ENCODE measurements at regions not wholly inside any gene's neighbourhood (a gene's known extent, or its start where the extent isn't known, plus 50 kb on each side); places are given as distances from the start of the nearest gene placed in this dataset.
"Not testable (repeated sequence)": the region's sequence is repeated elsewhere in the genome, so short reads cannot be mapped to it uniquely, and the experiment has no call there.

DNA sequence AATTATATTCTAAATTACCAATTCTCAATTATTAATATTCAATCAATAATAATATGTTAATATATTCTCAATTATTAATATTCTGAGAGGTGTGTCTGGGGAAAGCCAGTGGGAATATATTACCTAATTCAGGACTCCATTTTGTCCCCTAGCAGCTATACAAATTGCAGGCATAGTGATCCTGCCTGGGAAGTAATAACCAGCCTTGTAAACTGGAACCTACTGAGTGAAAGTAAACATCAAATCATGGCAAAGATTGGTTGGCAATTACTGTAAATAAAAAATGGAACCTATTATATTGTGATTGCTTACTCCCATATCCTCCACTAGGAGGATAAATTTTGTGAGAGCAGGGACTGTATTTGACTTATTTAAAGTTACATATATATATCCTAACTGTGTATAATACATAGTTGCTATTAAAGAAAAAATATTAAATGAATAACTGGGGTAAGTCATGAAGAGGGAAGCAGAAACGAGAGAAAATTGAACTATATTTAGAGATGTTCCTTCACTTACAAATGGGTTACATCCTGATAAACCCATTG lies 150.5 kb upstream of the ELL2 start:
- H3K27ac Mint-ChIP-seq, result no peak overlapping the region
- H3K9me3 Mint-ChIP-seq, result no peaks in the 10 kb centered on the region
- H3K36me3 Mint-ChIP-seq (ENCODE audit: low read depth), result no peaks in the 10 kb centered on the region
- no peak overlapping the region for H3K4me3 Mint-ChIP-seq
- H3K4me1 Mint-ChIP-seq (ENCODE audit: low read depth), result peaks cover 23% of the 10 kb centered on the region
- H3K27me3 Mint-ChIP-seq (ENCODE audit: low read depth), result no peaks in the 10 kb centered on the region

DNA sequence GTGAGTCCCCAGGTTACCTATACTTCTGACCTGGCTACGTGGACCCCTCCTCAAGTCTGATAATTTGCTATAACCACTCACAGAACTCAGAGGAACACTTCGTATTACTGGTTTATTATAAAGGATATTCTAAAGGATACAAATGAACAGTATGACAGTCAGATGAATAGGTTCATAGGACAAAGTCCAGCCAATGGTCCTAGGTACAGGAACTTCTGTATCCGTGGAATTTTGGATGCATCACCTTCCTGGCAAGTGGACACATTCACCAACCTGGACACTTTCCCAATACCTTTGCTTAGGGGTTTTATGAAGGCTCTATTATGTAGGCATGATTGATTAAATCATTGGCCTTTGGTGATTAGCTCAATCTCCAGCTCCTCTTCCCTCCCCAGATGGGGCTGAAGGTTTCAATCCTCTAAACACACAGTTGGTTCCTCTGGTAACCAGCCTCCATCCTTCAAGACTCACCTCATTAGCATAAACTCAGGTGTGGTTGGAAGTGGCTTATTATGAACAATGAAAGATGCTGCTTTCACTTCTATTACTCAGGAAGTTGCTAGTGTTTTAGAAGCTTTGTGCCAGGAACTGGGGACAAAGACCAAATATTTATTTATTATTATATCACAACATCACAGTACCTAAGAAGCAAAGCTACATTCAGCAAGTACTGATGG lies 149.6 kb upstream of the ELL2 start:
- Mint-ChIP-seq H3K27ac (peak overlapping the region; percentile 18), H3K36me3 (ENCODE audit: low read depth) (no peaks in the 10 kb centered on the region), H3K9me3 (no peaks in the 10 kb centered on the region), H3K27me3 (ENCODE audit: low read depth) (no peaks in the 10 kb centered on the region), H3K4me1 (ENCODE audit: low read depth) (peaks cover 23% of the 10 kb centered on the region), H3K4me3 (no peak overlapping the region)

DNA sequence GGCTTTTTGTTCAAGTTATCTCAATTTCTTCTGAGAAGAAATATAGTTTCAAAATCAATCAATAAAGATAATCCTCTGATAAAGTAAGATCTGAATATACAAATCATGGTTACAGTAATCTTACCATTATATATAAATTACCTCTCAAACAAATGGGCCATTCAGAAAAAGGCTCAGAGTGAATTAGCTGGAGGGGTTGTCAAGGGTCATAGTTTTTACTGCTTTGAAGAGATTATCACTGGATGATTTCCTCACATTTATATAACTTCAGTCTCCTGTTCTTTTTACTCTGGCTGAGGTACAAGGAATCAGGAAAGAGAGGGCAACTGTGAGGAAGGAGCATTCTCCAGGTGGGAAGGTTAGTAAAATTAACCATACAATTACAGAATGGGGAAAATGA lies 148.6 kb upstream of the ELL2 start:
- Mint-ChIP-seq H3K9me3 (peaks cover 5% of the 10 kb centered on the region), H3K27ac (no peak overlapping the region), H3K36me3 (ENCODE audit: low read depth) (no peaks in the 10 kb centered on the region), H3K4me3 (no peak overlapping the region), H3K4me1 (ENCODE audit: low read depth) (peaks cover 17% of the 10 kb centered on the region), H3K27me3 (ENCODE audit: low read depth) (no peaks in the 10 kb centered on the region)

DNA sequence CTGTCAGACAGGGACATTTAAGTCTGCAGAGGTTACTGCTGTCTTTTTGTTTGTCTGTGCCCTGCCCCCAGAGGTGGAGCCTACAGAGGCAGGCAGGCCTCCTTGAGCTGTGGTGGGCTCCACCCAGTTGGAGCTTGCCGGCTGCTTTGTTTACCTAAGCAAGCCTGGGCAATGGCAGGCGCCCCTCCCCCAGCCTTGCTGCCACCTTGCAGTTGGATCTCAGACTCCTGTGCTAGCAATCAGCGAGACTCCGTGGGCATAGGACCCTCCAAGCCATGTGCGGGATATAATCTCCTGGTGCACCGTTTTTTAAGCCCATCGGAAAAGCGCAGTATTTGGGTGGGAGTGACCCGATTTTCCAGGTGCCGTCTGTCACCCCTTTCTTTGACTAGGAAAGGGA lies 147.0 kb upstream of the ELL2 start:
- not testable (repeated sequence) for H3K4me1 Mint-ChIP-seq (ENCODE audit: low read depth); H3K27ac Mint-ChIP-seq; H3K36me3 Mint-ChIP-seq (ENCODE audit: low read depth); H3K9me3 Mint-ChIP-seq; H3K27me3 Mint-ChIP-seq (ENCODE audit: low read depth); H3K4me3 Mint-ChIP-seq

DNA sequence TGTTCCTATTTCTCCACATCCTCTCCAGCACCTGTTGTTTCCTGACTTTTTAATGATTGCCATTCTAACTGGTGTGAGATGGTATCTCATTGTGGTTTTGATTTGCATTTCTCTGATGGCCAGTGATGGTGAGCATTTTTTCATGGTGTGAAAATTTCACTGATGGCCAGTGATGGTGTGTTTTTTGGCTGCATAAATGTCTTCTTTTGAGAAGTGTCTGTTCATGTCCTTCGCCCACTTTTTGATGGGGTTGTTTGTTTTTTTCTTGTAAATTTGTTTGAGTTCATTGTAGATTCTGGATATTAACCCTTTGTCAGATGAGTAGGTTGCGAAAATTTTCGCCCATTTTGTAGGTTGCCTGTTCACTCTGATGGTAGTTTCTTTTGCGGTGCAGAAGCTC lies 142.2 kb upstream of the ELL2 start:
- H3K27ac Mint-ChIP-seq; H3K9me3 Mint-ChIP-seq; H3K4me3 Mint-ChIP-seq; H3K36me3 Mint-ChIP-seq (ENCODE audit: low read depth); H3K4me1 Mint-ChIP-seq (ENCODE audit: low read depth); H3K27me3 Mint-ChIP-seq (ENCODE audit: low read depth): not testable (repeated sequence)

DNA sequence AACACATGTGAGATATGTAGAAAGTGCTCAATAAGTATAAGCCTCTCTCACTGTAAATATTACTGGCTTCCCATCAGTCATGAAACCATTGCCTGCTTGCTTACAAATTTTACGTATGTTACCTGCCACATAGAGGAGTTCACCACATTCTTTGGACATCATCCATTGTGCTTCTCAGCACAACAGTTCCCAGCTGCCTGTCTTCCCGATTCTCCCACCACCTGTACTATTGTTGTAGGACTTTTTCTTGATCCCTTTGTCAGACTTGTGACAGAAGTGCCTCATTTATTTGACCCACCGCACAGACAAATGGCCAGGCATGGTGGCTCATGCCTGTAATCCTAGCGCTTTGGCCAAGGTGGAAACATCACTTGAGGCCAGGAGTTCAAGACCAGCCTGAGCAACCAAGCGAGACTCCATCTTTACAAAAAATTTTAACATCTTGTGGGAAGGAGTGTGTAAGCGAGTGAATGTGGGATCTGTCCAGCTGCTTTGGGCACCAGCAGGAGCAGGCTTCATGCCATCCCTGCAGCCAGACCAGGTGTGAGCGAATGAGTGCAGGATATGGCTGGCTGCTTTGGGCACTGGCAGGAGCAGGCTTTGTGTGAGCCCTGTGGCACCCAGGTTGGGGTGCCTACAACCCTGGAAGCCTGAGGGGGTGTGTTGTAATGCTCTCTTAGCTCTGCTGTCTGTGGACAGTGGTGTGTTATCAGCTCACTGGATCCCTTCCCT lies 139.9 kb upstream of the ELL2 start:
- Mint-ChIP-seq H3K4me3 (no peak overlapping the region), H3K27ac (no peak overlapping the region), H3K9me3 (peaks cover 5% of the 10 kb centered on the region), H3K27me3 (ENCODE audit: low read depth) (no peaks in the 10 kb centered on the region), H3K36me3 (ENCODE audit: low read depth) (no peaks in the 10 kb centered on the region), H3K4me1 (ENCODE audit: low read depth) (no peaks in the 10 kb centered on the region)

DNA sequence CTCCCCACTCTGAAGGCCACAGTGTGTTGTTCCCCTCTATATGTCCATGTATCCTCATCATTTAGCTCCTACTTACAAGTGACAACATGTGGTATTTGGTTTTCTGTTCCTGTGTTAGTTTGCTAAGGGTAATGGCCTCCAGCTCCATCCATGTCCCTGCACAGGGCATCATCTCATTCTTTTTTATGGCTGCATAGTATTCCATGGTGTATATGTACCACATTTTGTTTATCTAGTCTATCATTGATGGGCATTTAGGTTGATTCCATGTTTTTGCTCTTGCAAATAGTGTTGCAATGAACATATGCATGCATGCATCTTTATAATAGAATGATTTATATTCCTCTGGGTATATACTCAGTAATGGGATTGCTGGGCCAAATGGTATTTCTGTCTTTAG lies 135.8 kb upstream of the ELL2 start:
- H3K27me3 Mint-ChIP-seq (ENCODE audit: low read depth); H3K4me3 Mint-ChIP-seq; H3K27ac Mint-ChIP-seq; H3K4me1 Mint-ChIP-seq (ENCODE audit: low read depth); H3K9me3 Mint-ChIP-seq; H3K36me3 Mint-ChIP-seq (ENCODE audit: low read depth): not testable (repeated sequence)

DNA sequence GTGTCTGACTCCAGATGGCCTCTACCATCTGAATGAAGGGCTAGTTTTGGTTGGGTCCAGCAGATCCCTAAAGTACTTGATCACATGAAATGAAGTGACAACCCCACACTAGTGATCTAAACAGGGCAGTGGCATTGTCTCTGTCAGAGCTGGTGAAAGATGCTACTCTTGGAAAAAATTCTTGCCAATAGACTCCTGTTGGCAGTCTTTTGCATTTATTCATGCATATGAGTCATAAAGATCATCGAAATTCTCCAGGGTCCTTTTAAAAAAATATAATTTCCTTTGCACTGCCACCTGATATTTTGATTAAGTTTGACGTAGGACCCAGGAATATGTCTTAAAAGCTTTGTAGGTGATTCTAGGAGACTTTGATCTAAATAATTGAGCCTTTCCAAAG lies 135.1 kb upstream of the ELL2 start:
- Mint-ChIP-seq H3K4me1 (ENCODE audit: low read depth) (no peaks in the 10 kb centered on the region), H3K27ac (no peak overlapping the region), H3K9me3 (no peaks in the 10 kb centered on the region), H3K36me3 (ENCODE audit: low read depth) (no peaks in the 10 kb centered on the region), H3K27me3 (ENCODE audit: low read depth) (no peaks in the 10 kb centered on the region), H3K4me3 (no peak overlapping the region)

DNA sequence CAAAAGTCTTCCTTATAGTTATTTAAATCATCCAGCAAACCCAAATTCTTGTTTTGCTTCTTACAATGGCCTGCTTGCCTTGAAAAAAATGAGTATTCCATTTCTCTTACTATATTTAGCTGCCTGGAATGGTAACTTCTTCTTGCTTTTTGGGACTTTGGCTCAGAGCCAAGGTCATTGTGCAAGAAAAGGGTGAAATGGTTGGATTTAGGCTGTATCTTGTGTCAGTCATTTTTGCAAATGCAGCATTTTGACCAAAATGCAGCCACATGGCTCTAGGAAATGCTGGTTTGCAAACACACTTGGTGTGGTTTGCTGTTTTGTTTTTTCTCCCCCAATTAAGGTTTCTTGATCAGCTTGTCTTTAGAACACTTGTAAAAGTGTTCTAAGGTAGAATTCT lies 133.3 kb upstream of the ELL2 start:
- no peaks in the 10 kb centered on the region for H3K4me1 Mint-ChIP-seq (ENCODE audit: low read depth)
- no peak overlapping the region for H3K27ac Mint-ChIP-seq
- no peaks in the 10 kb centered on the region for H3K36me3 Mint-ChIP-seq (ENCODE audit: low read depth)
- H3K9me3 Mint-ChIP-seq, result no peaks in the 10 kb centered on the region
- no peak overlapping the region for H3K4me3 Mint-ChIP-seq
- H3K27me3 Mint-ChIP-seq (ENCODE audit: low read depth), result no peaks in the 10 kb centered on the region

DNA sequence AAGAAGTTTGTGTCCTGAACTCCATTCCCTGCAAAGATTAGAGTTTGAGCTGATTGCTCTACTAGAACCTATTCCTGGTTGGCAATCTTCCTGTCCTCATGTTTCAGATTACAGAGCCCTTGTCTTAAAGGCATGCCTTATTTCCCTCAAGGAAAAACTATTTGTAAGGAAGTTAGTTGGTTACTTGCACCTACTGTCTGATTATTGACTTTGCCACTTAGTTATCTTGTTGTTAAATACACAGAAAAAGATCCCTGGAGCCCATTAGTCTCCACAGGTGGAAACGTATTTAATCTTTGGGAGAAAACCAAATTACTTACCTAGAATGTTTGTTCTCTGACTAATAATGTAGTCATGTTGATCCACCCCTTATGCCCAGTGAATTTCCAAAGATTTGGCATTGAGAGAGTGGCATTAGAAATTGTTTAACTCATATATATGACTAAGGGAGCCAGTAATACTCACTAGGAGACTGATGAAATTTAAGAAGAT lies 132.3 kb upstream of the ELL2 start:
- Mint-ChIP-seq H3K9me3 (no peaks in the 10 kb centered on the region), H3K27me3 (ENCODE audit: low read depth) (no peaks in the 10 kb centered on the region), H3K4me3 (no peak overlapping the region), H3K36me3 (ENCODE audit: low read depth) (no peaks in the 10 kb centered on the region), H3K27ac (no peak overlapping the region), H3K4me1 (ENCODE audit: low read depth) (no peaks in the 10 kb centered on the region)

DNA sequence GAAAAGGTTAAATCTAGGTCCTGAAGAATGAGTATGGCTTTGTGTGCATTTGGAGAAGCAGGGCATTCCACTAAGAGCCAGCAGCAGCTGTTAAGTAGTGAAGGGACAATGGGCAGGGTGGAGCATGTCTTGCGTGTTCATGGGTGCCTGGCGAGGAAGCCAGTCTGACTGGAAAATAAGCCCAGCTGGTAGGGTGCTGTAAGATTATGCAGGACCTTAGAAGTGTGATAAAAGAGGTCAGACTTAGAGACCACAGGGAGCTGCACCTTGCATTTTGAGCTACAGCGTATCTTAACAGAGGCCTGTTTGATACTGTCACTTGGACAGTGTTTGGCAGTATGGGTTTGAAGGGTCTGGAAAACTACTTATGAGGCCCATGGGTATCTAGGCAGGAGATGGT lies 131.7 kb upstream of the ELL2 start:
- Mint-ChIP-seq H3K36me3 (ENCODE audit: low read depth) (no peaks in the 10 kb centered on the region), H3K9me3 (no peaks in the 10 kb centered on the region), H3K27me3 (ENCODE audit: low read depth) (no peaks in the 10 kb centered on the region), H3K4me3 (no peak overlapping the region), H3K27ac (no peak overlapping the region), H3K4me1 (ENCODE audit: low read depth) (no peaks in the 10 kb centered on the region)

DNA sequence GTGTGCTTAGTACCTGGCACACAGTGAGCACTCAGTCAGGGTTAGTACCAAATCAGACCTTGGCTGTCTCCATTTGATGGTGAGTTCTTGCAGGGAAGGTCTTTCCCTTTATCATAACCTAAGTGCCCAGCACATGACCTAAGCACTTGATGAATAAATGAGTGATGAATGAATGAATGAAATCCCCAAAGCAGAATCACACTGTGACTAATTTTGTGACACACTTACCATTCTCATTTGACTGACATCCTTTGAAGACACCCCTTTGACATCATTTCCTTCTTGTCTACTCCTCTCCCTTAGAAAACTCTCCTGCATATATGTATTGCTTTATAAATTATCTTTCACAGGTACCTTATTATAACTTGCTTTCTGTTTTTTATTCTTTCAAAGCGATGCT lies 130.2 kb upstream of the ELL2 start:
- H3K4me1 Mint-ChIP-seq (ENCODE audit: low read depth), result no peaks in the 10 kb centered on the region
- H3K36me3 Mint-ChIP-seq (ENCODE audit: low read depth), result no peaks in the 10 kb centered on the region
- no peaks in the 10 kb centered on the region for H3K9me3 Mint-ChIP-seq
- no peak overlapping the region for H3K4me3 Mint-ChIP-seq
- H3K27me3 Mint-ChIP-seq (ENCODE audit: low read depth), result no peaks in the 10 kb centered on the region
- no peak overlapping the region for H3K27ac Mint-ChIP-seq

DNA sequence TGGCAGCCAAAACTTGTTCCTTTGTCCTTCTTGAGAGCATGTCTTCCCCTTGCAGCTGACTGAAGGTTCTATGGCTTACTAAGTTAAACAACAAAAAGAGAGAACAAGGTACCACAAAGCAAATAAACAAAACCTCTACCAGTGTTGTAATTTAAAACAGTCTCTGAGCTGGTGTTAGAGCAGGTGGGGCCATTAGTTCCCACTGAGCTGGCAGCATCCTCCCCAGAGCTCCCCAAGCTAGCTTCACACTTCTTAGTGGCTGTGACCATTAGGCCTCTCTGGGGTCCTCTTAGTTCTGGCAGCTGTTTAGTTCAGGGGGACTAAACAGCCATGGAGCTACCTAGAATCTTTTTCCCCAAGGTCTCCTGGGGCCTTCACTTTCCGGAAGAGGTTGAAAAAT lies 128.6 kb upstream of the ELL2 start:
- no peaks in the 10 kb centered on the region for H3K4me1 Mint-ChIP-seq (ENCODE audit: low read depth)
- no peaks in the 10 kb centered on the region for H3K9me3 Mint-ChIP-seq
- H3K27me3 Mint-ChIP-seq (ENCODE audit: low read depth), result no peaks in the 10 kb centered on the region
- no peaks in the 10 kb centered on the region for H3K36me3 Mint-ChIP-seq (ENCODE audit: low read depth)
- H3K4me3 Mint-ChIP-seq, result no peak overlapping the region
- no peak overlapping the region for H3K27ac Mint-ChIP-seq

DNA sequence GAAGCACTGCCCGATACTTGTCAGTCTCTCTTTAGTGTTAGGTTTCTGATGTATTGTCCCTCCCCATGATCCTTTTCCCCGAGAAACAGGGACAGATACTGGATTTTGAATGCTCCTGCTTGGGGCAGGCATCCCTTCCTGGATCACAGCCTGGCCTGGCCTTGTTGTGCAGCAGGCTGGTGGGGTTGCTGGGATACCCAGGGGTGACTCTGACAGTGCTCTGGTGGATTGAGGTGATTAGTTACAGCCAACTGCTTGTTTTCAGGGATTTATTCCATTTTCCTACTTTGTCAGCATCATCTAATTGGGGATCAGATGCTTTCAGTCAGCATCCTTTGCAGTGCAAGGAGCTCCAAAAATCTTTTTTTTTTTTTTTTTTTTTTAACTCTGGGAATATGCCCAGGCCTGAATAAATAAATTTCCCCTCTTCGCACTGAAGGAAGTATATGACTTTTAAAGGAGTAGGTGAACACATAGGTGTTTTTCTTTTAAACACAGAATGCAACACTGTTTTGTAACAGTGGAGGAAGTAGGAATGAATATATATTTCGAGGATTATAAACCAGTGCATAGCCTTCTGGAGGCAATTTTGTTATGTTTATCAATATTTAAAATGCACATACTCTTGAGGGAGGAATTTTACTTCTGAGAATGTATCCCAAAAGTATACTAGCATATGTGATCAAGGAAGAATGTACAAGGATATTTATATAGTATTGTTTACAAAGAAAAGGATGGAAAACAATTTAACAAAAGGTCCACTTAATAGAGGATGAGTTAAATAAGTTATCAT lies 127.3 kb upstream of the ELL2 start:
- H3K4me3 Mint-ChIP-seq, result no peak overlapping the region
- no peak overlapping the region for H3K27ac Mint-ChIP-seq
- H3K9me3 Mint-ChIP-seq, result no peaks in the 10 kb centered on the region
- H3K36me3 Mint-ChIP-seq (ENCODE audit: low read depth), result no peaks in the 10 kb centered on the region
- no peaks in the 10 kb centered on the region for H3K4me1 Mint-ChIP-seq (ENCODE audit: low read depth)
- H3K27me3 Mint-ChIP-seq (ENCODE audit: low read depth), result no peaks in the 10 kb centered on the region

DNA sequence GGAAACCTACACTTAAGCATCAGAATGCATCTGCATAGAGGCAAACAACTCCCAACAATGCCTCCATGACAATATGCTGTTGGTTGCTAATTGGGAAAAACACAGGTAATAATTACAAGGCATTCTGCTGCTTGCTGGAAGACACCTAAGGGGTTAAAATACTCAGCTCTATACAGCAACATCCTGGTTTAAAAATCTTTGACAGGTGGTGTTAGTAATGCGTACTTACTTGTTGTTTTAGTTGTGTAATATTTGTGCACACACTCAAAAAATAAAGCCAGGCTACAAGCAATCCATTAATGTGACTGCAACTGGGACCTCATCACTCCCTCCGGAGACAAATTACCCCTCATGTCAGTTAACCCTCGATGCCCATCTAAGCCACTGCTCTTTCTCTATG lies 126.3 kb upstream of the ELL2 start:
- Mint-ChIP-seq H3K4me1 (ENCODE audit: low read depth) (peaks cover 4% of the 10 kb centered on the region), H3K27ac (no peak overlapping the region)

More for the DNA sequence above, 126.3 kb upstream of the ELL2 start:
- H3K27me3 Mint-ChIP-seq (ENCODE audit: low read depth), result no peaks in the 10 kb centered on the region
- H3K9me3 Mint-ChIP-seq, result no peaks in the 10 kb centered on the region
- H3K4me3 Mint-ChIP-seq, result no peak overlapping the region
- H3K36me3 Mint-ChIP-seq (ENCODE audit: low read depth), result no peaks in the 10 kb centered on the region

Data from T-helper 1 cell treated with Interleukin-12 subunit alpha and Interleukin-12 subunit beta and Interleukin-4 antibody, amounts not matched to agents 30 μg/mL and 1 μg/mL, for 36 hours (primary cell).